Right atrium auricular region (tissue), 2 donors: ENCODE measurements at regions not wholly inside any gene's neighbourhood (a gene's known extent, or its start where the extent isn't known, plus 50 kb on each side); places are given as distances from the start of the nearest gene placed in this dataset.

Experiments
- DNase-seq: peaks from one replicate; pipeline ENCODE4 v3.0.0-alpha.2; 2019; ENCODE audit warnings: low spot score
- H3K27ac ChIP-seq, 2 donors: fragments of 200-600 bp; sonication (generic); 1 replicate in 1 of 2; 2 replicates in 1 of 2; pipeline ENCODE4 v1.5.1; 2016 to 2019
- H3K27me3 ChIP-seq, 2 donors: fragments of 200-600 bp; sonication (generic); one replicate each; pipeline versions ENCODE4 v1.5.1 to v1.6.0; 2017 to 2019
- H3K36me3 ChIP-seq: fragments of 200-600 bp; sonication (generic); one replicate; pipeline ENCODE4 v1.5.1; 2016
- H3K4me1 ChIP-seq, 2 donors: fragments of 200-600 bp; sonication (generic); one replicate each; pipeline versions ENCODE4 v1.5.1 to v1.6.0; 2017 to 2019
- H3K4me3 ChIP-seq, 2 donors: fragments of 200-600 bp; sonication (generic); 1 replicate in 1 of 2; 2 replicates in 1 of 2; pipeline ENCODE4 v1.5.1; 2017 to 2019; ENCODE audit warnings: mild to moderate bottlenecking in 1 of 2, moderate library complexity in 1 of 2
- H3K9me3 ChIP-seq, 2 donors: fragments of 200-600 bp; sonication (generic); one replicate each; pipeline ENCODE4 v1.5.1; 2019
- CTCF ChIP-seq, 2 donors: fragments of 200-600 bp; sonication (generic); IDR thresholded peaks; one replicate each; pipeline ENCODE4 v1.5.1; 2019; ENCODE audit warnings: antibody characterized with exemption in 2 of 2

DNA sequence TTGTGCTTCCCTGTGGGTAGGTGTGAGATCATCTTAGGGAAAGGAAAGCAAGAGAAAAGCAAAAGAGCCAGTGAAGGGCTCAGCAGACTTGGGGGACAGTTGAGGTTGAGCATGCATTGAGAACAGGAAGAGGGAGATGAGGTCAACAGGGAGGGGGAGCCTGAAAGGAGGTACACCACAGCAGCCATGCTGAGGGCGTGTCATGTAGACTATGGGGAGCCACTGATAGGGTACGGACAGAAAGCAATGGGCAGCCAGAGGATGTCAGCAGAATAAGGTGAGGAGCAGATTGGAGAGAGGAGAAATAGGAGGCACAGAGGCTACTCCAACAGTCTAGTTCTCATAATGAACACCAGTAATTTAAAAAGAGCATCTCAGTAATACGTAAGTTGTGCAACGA lies 351.1 kb upstream of the HTR1E start:
- Histone ChIP-seq H3K27me3 (no peaks in the 10 kb centered on the region), H3K36me3 (no peaks in the 10 kb centered on the region), H3K4me3 (no peak overlapping the region), H3K4me1 (no peaks in the 10 kb centered on the region), H3K9me3 (peaks cover 0 to 29% of the 10 kb centered on the region in 2 donors), H3K27ac (no peak overlapping the region)
- no peak for TF ChIP-seq CTCF (IDR thresholded peaks at IDR 0.05)
- DNase-seq, result no peak

GRCh38 chr6:86581833-86582232 lies 355.5 kb upstream of the HTR1E start:
- no peak overlapping the region for H3K4me3 ChIP-seq
- no peak overlapping the region for H3K27ac ChIP-seq
- no peaks in the 10 kb centered on the region for H3K4me1 ChIP-seq
- no peak for TF ChIP-seq CTCF (IDR thresholded peaks at IDR 0.05)
- no peaks in the 10 kb centered on the region for H3K27me3 ChIP-seq
- DNase-seq, result no peak
- no peaks in the 10 kb centered on the region for H3K36me3 ChIP-seq
- H3K9me3 ChIP-seq, result peaks cover 0 to 29% of the 10 kb centered on the region in 2 donors

DNA sequence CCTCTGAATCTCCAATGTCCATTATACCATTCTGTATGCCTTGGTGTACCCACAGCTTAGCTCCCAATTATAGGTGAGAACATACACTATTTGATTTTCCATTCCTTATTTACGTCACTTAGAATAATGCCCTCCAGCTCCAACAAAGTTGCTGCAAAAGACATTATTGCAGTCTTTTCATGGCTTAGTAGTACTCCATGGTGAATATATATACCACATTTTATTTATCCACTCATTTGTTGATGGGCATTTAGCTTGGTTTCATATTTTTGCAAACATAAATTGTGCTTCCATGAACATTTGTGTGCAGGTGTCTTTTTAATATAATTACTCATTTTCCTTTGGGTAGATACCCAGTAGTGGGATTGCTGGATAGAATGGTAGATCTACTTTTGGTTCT lies 374.1 kb upstream of the HTR1E start:
- no peaks in the 10 kb centered on the region for H3K4me1 ChIP-seq
- no peak for DNase-seq

GRCh38 chr6:86558318-86558717 lies 379.0 kb upstream of the HTR1E start:
- H3K9me3 ChIP-seq, result peaks cover 0 to 5% of the 10 kb centered on the region in 2 donors
- no peak overlapping the region for H3K4me3 ChIP-seq
- no peaks in the 10 kb centered on the region for H3K4me1 ChIP-seq
- no peaks in the 10 kb centered on the region for H3K36me3 ChIP-seq
- TF ChIP-seq CTCF (IDR thresholded peaks at IDR 0.05), result no peak
- H3K27me3 ChIP-seq, result no peaks in the 10 kb centered on the region
- no peak overlapping the region for H3K27ac ChIP-seq
- DNase-seq, result no peak

More for the DNA sequence above, 374.1 kb upstream of the HTR1E start:
- Histone ChIP-seq H3K4me3 (no peak overlapping the region), H3K27ac (no peak overlapping the region), H3K36me3 (no peaks in the 10 kb centered on the region), H3K9me3 (peaks cover 0 to 16% of the 10 kb centered on the region in 2 donors), H3K27me3 (no peaks in the 10 kb centered on the region)
- no peak for TF ChIP-seq CTCF (IDR thresholded peaks at IDR 0.05)

GRCh38 chr6:86537292-86537861 lies 400.0 kb upstream of the HTR1E start:
- Histone ChIP-seq H3K27me3 (no peaks in the 10 kb centered on the region), H3K9me3 (peaks cover 0 to 3% of the 10 kb centered on the region in 2 donors), H3K36me3 (no peaks in the 10 kb centered on the region), H3K4me1 (no peaks in the 10 kb centered on the region), H3K27ac (no peak overlapping the region), H3K4me3 (no peak overlapping the region)
- no peak for DNase-seq
- TF ChIP-seq CTCF (IDR thresholded peaks at IDR 0.05), result no peak

GRCh38 chr6:86536121-86536520 lies 401.2 kb upstream of the HTR1E start:
- DNase-seq, result no peak
- H3K27me3 ChIP-seq, result no peaks in the 10 kb centered on the region
- H3K27ac ChIP-seq, result no peak overlapping the region
- no peak overlapping the region for H3K4me3 ChIP-seq
- no peak for TF ChIP-seq CTCF (IDR thresholded peaks at IDR 0.05)
- H3K9me3 ChIP-seq, result peaks cover 0 to 3% of the 10 kb centered on the region in 2 donors
- H3K36me3 ChIP-seq, result no peaks in the 10 kb centered on the region
- H3K4me1 ChIP-seq, result no peaks in the 10 kb centered on the region
